Dermis microvascular lymphatic vessel endothelial cell (primary cell): ENCODE measurements at regions not wholly inside any gene's neighbourhood (a gene's known extent, or its start where the extent isn't known, plus 50 kb on each side); places are given as distances from the start of the nearest gene placed in this dataset.
"Not testable (repeated sequence)": the region's sequence is repeated elsewhere in the genome, so short reads cannot be mapped to it uniquely, and the experiment has no call there.

Experiments
- DNase-seq, 2 donors: peaks; one replicate each; pipeline versions ENCODE4 v3.0.0 to v3.0.0-alpha.2; 2010; ENCODE audit warnings: low read depth in 2 of 2

- DNase-seq: no peak
Measured at GRCh38 chr10:57188846-57189245, 827.8 kb upstream of the ZWINT start.

DNA sequence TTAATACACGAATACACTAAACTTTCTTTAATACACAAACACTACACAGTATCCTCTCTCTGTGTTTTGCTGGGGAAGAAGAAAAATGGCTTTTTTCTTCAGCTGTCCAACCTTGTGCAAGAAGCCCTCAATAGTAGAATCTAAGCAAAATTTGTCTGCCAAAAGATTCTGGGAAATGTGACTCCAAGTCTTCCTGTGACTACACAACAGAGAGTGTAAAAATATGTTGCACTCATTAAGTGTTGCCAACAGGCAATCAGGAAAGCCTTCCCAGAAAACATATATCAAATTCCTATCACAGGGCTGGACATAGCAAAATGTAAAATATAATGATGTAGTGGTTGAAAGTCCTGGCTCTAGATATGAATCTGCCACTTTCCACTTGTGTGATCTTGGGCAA, 825.1 kb upstream of the ZWINT start:
- DNase-seq: no peak

DNA sequence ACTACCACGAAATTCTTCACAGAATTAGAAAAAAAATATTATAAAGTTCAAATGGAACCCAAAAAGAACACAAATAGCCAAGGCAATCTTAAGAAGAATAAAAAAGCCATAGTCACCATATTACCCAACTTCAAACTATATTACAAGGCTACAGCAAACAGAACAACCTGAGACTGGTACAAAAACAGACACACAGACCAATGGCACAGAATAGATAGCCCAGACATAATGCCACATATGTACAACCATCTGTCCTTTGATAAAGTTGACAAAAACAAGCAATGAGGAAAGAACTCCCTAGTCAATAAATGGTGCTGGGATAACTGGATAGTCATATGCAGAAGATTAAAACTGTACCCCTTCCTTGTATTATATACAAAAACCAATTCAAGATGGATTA, 808.5 kb upstream of the ZWINT start:
- no peak for DNase-seq

DNA sequence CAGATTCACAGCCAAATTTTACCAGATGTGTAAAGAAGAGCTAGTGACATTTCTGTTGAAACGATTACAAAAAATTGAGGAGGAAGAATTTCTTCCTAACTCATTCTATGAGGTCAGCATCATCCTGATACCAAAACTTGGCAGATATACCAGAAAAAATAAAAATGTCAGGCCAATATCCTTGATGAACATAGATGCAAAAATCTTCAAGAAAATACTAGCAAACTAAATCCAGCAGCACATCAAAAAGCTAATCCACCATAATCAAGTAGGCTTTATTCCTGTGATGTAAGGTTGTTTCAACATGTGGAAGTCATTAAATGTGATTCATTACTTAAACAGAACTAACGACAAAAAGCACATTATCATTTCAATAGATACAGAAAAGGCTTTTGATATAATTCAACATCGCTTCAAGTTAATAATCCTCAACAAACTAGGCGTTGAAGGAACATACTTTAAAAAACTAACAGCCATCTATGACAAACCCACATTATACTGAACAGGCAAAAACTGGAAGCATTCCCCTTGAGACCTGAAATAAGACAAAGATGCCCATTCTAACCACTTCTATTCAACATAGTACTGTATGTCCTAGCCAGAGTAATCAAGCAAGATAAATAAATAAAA, 807.7 kb upstream of the ZWINT start:
- no peak for DNase-seq

GRCh38 chr10:57165671-57166070, 804.6 kb upstream of the ZWINT start:
- no peak for DNase-seq

DNA sequence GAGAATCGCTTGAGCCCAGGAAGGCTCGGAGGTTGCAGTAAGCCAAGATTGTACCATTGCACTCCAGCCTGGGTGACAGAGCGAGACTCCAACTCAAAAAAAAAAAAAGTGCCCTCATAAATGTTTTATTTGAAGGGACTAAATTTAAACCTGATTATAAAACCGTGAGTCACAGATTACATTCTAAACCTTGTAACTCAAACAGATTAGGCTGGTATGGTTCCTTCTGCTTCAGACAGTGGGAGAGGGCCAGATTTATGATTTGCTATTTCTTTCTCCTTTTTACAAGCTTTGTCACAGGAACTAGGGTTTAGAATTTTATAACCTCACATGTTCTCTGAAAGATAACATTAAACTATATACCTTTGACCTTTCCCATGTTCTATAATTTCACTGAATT, 801.2 kb upstream of the ZWINT start:
- no peak for DNase-seq

DNA sequence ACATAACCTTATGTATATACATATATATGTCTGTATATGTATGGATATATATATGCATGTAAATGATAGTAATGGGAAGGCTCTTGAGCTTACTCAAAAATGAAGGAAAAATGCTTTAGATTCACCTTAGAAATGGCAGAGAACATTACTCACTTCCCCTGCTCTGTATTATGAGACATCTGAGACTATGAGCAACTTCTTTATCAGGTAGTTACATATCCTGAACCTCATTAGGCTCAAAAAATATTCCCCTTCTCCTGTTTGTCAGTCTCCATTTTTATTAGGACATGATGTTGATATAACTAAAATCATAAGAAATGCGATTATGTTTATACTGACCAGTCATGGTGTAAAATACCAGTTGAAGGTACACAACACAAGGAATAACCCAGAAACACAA, 800.1 kb upstream of the ZWINT start:
- DNase-seq: no peak

GRCh38 chr10:57145548-57145947, 784.5 kb upstream of the ZWINT start:
- DNase-seq: no peak

DNA sequence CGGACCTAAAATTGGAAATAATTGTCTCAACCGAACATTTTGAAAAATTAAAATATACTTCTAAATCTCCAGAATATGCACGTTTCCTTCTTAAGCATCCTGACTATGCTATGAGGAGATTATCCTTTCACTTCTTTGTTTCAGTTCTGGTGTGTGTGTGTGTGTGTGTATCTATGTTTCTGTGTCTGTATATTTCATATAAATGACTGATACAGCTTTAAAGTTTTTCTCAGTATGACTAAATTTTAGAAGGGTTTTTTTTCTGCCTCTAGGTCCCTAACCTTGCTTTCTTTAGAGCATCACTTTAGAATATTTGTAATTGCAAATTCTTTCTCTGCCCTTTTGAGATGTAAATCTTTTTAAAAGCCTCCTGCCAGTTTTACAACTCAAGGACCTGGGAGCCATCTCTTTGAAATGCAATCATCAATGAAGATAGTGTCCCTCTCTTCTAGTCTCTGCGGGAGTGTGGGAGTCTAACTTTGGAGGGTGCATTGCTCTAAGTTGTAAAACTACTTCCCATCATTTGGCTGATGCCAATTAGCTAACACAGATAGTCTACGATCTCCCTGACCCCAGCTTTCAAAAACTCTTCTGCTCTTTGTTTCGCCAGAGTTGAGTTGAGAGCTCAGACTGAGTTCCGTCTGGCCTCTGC, 782.0 kb upstream of the ZWINT start:
- DNase-seq: no peak

GRCh38 chr10:57141708-57142107, 780.6 kb upstream of the ZWINT start:
- DNase-seq: no peak

- DNase-seq: no peak
Measured at GRCh38 chr10:57119684-57120083, 758.6 kb upstream of the ZWINT start.

DNA sequence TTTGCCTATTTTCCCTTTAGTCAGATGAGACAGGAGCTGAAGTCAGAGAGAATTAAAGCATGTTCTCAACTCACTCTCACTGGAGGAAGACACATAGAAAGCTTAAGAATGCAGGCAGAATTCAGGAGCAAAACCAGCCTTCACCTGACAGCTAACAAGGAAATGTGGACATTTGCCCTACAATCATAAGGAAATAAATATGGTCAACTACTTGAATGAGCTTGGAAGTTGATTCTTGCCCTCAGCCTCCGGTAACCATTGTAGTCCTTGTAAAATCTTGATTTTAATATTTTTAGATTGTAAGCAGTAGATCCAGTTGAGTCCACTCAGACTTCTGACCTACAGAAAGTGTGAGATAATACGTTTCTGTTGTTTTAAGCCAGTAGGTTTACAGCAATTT, 752.5 kb upstream of the ZWINT start:
- no peak for DNase-seq

DNA sequence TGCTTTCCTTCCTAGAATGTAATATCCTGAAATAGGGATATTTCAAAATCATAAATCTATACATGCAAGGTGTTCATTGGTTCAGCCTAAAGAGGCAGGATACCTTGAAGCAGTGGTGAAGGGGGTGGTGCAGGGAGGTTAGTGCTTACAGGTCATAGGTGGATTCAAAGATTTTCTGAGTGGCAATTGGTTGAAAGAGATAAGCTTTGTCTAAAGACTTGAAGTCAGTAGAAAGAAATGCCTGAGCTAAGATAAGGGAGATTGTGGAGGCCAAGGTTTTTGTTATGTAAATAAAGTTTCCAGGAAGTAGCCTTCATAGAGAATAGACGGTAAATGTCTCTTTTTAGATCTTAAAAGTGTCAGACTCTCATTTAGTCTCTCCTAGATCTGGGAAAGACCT, 741.2 kb upstream of the ZWINT start:
- DNase-seq: no peak

DNA sequence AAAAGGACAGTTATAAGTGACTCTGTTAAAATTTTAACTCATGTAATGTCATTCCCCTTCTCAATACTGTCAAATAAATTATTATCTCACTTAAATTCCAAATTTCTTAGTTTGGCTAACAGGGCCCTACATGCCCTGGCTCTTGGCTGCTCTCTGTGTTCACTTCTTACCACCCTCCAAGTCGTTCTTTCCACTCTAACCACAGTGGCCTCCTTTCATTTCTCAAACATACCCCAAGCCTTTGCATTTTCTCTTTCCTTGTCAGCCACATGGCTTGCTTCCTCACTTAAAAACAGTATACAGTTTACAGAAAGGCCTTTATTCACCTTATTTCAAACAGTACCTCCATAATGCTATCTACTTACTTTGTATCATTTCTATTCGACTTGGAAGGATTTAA, 737.1 kb upstream of the ZWINT start:
- DNase-seq: no peak

GRCh38 chr10:57096044-57096443, 735.0 kb upstream of the ZWINT start:
- DNase-seq: no peak

- no peak for DNase-seq
Measured at GRCh38 chr10:57094965-57095364, 733.9 kb upstream of the ZWINT start.

DNA sequence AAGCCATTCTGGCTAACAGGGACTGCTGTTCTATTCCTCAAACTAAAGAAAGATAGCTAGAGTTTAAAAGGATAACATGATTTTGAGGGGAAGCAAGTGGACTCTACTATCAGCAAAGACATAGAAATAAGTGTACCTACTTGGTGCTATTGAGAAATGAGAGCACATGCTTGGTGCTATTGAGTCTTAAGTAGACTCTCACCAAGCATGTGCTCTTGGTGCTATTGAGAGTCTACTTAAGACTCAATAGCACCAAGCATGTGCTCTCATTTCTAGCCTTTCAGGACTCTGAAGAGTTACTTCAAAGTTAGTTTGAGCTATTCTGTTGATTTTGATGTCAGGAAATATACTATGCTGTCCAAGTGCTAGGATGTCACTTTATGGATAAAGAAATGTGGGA, 733.0 kb upstream of the ZWINT start:
- DNase-seq: no peak

DNA sequence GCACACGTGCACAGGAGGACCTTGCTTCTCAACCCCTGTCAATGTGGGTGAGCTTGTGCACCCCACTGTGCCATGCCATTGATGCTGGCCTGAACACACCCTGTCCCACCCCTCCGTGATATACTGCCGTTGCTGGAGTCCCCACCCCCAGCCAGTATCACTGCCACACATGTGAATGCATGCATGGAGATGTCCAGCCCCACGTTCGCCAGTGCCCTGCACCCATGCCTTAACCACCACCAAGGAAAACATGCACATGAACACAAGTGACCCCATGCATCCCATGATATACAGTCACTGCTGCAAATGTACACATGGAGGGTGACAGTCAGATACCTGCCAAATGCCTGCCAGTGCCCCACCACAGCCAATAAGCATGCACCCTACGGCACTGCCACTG, 692.5 kb upstream of the ZWINT start:
- no peak for DNase-seq

GRCh38 chr10:57049096-57049495, 688.0 kb upstream of the ZWINT start:
- no peak for DNase-seq

DNA sequence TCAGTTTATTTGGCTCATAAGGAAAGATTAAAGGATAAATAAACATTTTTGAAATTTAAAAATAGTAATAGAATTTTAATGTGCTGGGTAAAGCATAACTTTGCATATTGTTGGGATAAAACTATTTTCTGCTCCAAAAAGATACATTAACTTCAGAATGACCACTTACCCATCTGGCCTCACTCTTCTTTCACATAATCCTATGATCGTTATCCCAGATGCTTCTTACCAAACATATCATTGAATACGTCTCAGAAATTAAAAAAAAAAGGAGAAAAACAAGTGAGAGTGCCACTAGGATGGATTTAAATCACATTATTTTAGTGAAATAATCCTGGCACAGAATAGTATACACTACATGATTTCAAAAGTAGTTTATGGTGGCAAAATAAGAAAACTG, 677.5 kb upstream of the ZWINT start:
- no peak for DNase-seq

GRCh38 chr10:57035310-57035709, 674.3 kb upstream of the ZWINT start:
- DNase-seq: no peak

GRCh38 chr10:57032301-57032700, 671.2 kb upstream of the ZWINT start:
- DNase-seq: not testable (repeated sequence)

- no peak for DNase-seq
Measured at GRCh38 chr10:57031346-57031745, 670.3 kb upstream of the ZWINT start.

DNA sequence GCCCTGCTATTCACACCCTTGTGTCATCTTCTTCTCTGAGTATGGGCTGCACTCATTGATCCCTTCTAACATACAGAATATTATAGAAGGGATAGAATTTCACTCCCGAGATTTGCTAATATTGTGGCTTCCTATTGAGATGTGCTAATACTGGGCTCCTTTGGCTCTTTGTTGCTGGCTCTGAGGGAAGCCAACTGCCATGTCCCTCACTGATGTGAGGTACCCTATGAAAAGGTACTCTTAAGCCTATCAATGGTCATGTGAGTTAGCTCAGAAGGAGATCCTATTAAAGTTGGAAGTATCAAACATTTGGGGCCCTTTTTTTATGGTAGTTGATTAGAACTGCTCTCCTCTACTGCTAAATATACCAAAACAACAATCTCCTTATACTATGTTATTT, 665.2 kb upstream of the ZWINT start:
- DNase-seq: no peak
